CD14-positive monocyte (primary cell): ENCODE measurements at regions not wholly inside any gene's neighbourhood (a gene's known extent, or its start where the extent isn't known, plus 50 kb on each side); places are given as distances from the start of the nearest gene placed in this dataset.

Experiments
- DNase-seq, 3 donors: peaks; one replicate each; pipeline ENCODE4 v3.0.0-alpha.2; 2011 to 2022
- H2AFZ ChIP-seq: 2 replicates; pipeline ENCODE4 v1.6.0; 2012; ENCODE audit warnings: mild to moderate bottlenecking, low read depth, low read length, inconsistent platforms; ENCODE audit not compliant: insufficient read depth, poor library complexity, severe bottlenecking
- H3K27ac ChIP-seq, 2 donors: 1 replicate in 1 of 2; 2 replicates in 1 of 2; pipeline ENCODE4 v1.5.1; 2012 to 2013; ENCODE audit warnings: low read length in 2 of 2, control low read depth in 1 of 2, inconsistent platforms in 1 of 2, low read depth in 1 of 2, mild to moderate bottlenecking in 1 of 2
- H3K27me3 ChIP-seq, 2 donors: one replicate each; pipeline versions ENCODE4 v1.6.0 to v1.6.1; 2011 to 2013; ENCODE audit warnings: low read length in 2 of 2; ENCODE audit not compliant: control insufficient read depth in 2 of 2, insufficient read depth in 2 of 2
- H3K36me3 ChIP-seq, 2 donors: replicated peaks in 1 of 2; 1 replicate in 1 of 2; 2 replicates in 1 of 2; pipeline versions ENCODE4 v1.5.1 to v1.6.1; 2012 to 2013; ENCODE audit warnings: low read length in 2 of 2, control low read depth in 1 of 2, inconsistent platforms in 1 of 2, mild to moderate bottlenecking in 1 of 2; ENCODE audit not compliant: insufficient read depth in 2 of 2, control insufficient read depth in 1 of 2
- H3K4me1 ChIP-seq, 2 donors: 1 replicate in 1 of 2; 2 replicates in 1 of 2; pipeline versions ENCODE4 v1.5.1 to v1.6.1; 2012 to 2013; ENCODE audit warnings: low read length in 2 of 2, control low read depth in 1 of 2, inconsistent platforms in 1 of 2, mild to moderate bottlenecking in 1 of 2, moderate library complexity in 1 of 2; ENCODE audit not compliant: insufficient read depth in 2 of 2, control insufficient read depth in 1 of 2
- H3K4me2 ChIP-seq: replicated peaks from 2 replicates; pipeline ENCODE3; 2012; ENCODE audit warnings: low read length, moderate library complexity, mild to moderate bottlenecking; ENCODE audit not compliant: poor library complexity, severe bottlenecking; ENCODE audit errors: extremely low read depth
- H3K4me3 ChIP-seq, 3 experiments: fragments of 200-600 bp in 1 of 3; sonication (generic) in 1 of 3; replicated peaks in 1 of 3; 1 replicate in 2 of 3; 2 replicates in 1 of 3; pipeline ENCODE4 v1.5.1; 2011 to 2013; ENCODE audit warnings: low read length in 3 of 3, mild to moderate bottlenecking in 3 of 3, control low read depth in 2 of 3, low read depth in 2 of 3, inconsistent platforms in 1 of 3, moderate library complexity in 1 of 3
- H3K79me2 ChIP-seq: 2 replicates; pipeline ENCODE4 v1.6.0; 2012; ENCODE audit warnings: mild to moderate bottlenecking, control low read depth, inconsistent platforms, low read length, moderate library complexity; ENCODE audit not compliant: insufficient read depth
- H3K9ac ChIP-seq: 2 replicates; pipeline ENCODE4 v1.6.0; 2017; ENCODE audit warnings: low read length, mild to moderate bottlenecking; ENCODE audit not compliant: insufficient read depth, poor library complexity, severe bottlenecking
- H3K9me3 ChIP-seq, 2 donors: replicated peaks in 1 of 2; 1 replicate in 1 of 2; 2 replicates in 1 of 2; pipeline versions ENCODE4 v1.5.1 to v1.6.1; 2012 to 2013; ENCODE audit warnings: low read length in 2 of 2, control low read depth in 1 of 2; ENCODE audit not compliant: control insufficient read depth in 1 of 2, insufficient read depth in 1 of 2
- H4K20me1 ChIP-seq: 2 replicates; pipeline ENCODE4 v1.6.0; 2012; ENCODE audit warnings: mild to moderate bottlenecking, low read length, control low read depth, moderate library complexity; ENCODE audit not compliant: insufficient read depth
- H3K27ac Mint-ChIP-seq, 7 donors: one replicate each; pipeline ENCODE4 v1.8.0; 2020; ENCODE audit warnings: mild to moderate bottlenecking in 7 of 7, mixed read lengths in 7 of 7, moderate library complexity in 6 of 7, inconsistent platforms in 2 of 7
- H3K27me3 Mint-ChIP-seq, 3 donors: one replicate each; pipeline ENCODE4 v1.8.0; 2021 to 2022; ENCODE audit warnings: low read depth in 3 of 3, mild to moderate bottlenecking in 3 of 3, mixed read lengths in 3 of 3, moderate library complexity in 3 of 3, inconsistent platforms in 1 of 3
- H3K36me3 Mint-ChIP-seq, 2 donors: one replicate each; pipeline ENCODE4 v1.8.0; 2020; ENCODE audit warnings: mixed read lengths in 2 of 2, inconsistent platforms in 1 of 2, mild to moderate bottlenecking in 1 of 2
- H3K4me1 Mint-ChIP-seq: one replicate; pipeline ENCODE4 v1.8.0; 2020; ENCODE audit warnings: mild to moderate bottlenecking, mixed read lengths
- H3K4me3 Mint-ChIP-seq, 2 donors: one replicate each; pipeline ENCODE4 v1.8.0; 2020; ENCODE audit warnings: mild to moderate bottlenecking in 2 of 2, mixed read lengths in 2 of 2, moderate library complexity in 1 of 2
- H3K9me3 Mint-ChIP-seq, 7 donors: one replicate each; pipeline ENCODE4 v1.8.0; 2020 to 2022; ENCODE audit warnings: mixed read lengths in 7 of 7, mild to moderate bottlenecking in 6 of 7, moderate library complexity in 6 of 7, inconsistent platforms in 2 of 7
- WGBS: methylation state at CpG from one replicate; pipeline ENCODE4 v1.1.5; 2013; ENCODE audit warnings: missing lambda C conversion rate; ENCODE audit not compliant: insufficient coverage; 5-methylcytosine and 5-hydroxymethylcytosine counted together
- intact Hi-C, 2 donors: fragments of 100-400 bp; cut with micrococcal nuclease; formaldehyde crosslinking; loops; one replicate each; pipeline versions ENCODE4 v1.15.0 to v1.15.1; 2023
- TF ChIP-seq, protein P1 (sequence below): fragments of 200-600 bp; IDR thresholded peaks from one replicate; pipeline ENCODE4 v1.8.0; 2022; ENCODE audit warnings: antibody characterized with exemption, mild to moderate bottlenecking

DNA sequence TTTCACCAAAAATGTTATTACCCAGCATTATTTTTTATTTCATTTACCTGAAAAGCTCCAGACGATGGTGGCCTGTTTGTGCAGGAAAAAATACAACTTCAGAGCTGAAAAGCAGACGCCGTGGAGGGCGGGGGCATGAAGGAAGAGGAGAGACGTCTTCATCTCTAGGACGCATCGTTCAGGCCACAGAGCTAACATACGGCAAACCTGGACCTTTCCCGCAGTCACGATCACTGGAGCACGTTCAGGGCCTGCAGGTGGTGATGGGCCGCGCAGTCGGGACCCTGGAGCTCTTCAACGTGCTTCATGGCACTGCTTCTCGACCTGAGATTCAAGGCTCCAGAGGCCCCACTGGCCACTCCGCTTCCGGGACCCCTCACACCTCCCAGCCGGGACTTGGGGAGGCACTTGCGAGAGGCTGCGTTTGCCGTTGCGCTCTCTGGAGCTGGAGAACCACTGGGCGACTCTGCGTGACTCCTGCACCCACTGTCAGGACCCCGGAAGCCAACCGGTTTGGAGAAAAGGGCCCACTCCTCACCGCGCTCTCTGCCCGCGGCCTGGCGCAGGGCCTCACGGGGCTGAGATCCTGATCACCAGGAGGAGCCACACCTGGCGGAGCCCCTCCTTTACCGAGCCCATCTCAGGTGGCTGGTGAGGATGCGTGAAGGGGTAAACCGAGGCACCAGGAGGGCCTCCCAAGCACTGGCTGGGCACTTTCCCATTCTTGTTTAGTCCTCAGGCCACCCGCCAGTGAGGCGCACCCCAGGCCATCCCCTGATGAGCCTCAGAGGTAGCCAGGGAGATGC is 164.4 kb upstream of the AFDN start:
- no peak overlapping the region for H2AFZ ChIP-seq
- Mint-ChIP-seq H3K27ac (peak overlapping the region in 1 of 7 donors; percentile 26), H3K4me3 (no peak overlapping the region), H3K27me3 (peaks cover 0 to 6% (median 6%) of the 10 kb centered on the region in 3 donors), H3K4me1 (no peaks in the 10 kb centered on the region), H3K36me3 (no peaks in the 10 kb centered on the region), H3K9me3 (peaks cover 0 to 7% (median 2%) of the 10 kb centered on the region in 7 donors)
- H3K9me3 ChIP-seq: peaks cover 0 to 3% of the 10 kb centered on the region in 2 donors
- no peak overlapping the region for H3K4me2 ChIP-seq
- H3K79me2 ChIP-seq: no peaks in the 10 kb centered on the region
- no peak overlapping the region for H3K4me3 ChIP-seq
- no peaks in the 10 kb centered on the region for H3K4me1 ChIP-seq
- WGBS: 96% methylated on average over 33 of the region's 39 CpGs
- H4K20me1 ChIP-seq: no peaks in the 10 kb centered on the region
- no peaks in the 10 kb centered on the region for H3K27me3 ChIP-seq
- TF ChIP-seq, protein P1, sequence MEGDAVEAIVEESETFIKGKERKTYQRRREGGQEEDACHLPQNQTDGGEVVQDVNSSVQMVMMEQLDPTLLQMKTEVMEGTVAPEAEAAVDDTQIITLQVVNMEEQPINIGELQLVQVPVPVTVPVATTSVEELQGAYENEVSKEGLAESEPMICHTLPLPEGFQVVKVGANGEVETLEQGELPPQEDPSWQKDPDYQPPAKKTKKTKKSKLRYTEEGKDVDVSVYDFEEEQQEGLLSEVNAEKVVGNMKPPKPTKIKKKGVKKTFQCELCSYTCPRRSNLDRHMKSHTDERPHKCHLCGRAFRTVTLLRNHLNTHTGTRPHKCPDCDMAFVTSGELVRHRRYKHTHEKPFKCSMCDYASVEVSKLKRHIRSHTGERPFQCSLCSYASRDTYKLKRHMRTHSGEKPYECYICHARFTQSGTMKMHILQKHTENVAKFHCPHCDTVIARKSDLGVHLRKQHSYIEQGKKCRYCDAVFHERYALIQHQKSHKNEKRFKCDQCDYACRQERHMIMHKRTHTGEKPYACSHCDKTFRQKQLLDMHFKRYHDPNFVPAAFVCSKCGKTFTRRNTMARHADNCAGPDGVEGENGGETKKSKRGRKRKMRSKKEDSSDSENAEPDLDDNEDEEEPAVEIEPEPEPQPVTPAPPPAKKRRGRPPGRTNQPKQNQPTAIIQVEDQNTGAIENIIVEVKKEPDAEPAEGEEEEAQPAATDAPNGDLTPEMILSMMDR: no peak
- H3K36me3 ChIP-seq: no peaks in the 10 kb centered on the region
- intact Hi-C loops: no loop called here
- no peak overlapping the region for H3K9ac ChIP-seq
- H3K27ac ChIP-seq: no peak overlapping the region
- DNase-seq: no peak

DNA sequence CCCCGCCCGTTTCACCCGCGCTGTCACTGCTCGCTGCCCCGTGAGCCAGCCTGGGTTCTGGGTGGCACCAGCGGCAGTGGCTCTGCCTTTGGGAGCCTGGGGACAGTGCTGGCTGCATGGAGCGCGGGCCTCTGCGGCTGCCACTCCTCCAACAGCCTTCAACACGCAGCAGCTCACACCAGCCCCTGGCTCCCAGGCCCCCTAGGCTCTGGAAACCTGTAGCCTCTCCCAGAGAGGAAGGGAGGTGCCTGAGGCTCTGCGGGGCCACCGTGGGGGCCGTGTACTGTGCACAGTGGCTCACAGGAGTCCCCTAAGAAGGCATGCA is 163.9 kb upstream of the AFDN start:
- peaks cover 0 to 6% (median 5%) of the 10 kb centered on the region in 3 donors for H3K27me3 Mint-ChIP-seq
- Histone ChIP-seq H3K4me3 (no peak overlapping the region), H3K4me1 (no peaks in the 10 kb centered on the region), H3K79me2 (no peaks in the 10 kb centered on the region), H3K9me3 (no peaks in the 10 kb centered on the region), H3K36me3 (no peaks in the 10 kb centered on the region), H4K20me1 (no peaks in the 10 kb centered on the region), H3K9ac (no peak overlapping the region), H3K4me2 (no peak overlapping the region), H3K27ac (no peak overlapping the region), H3K27me3 (no peaks in the 10 kb centered on the region), H2AFZ (no peak overlapping the region)
- H3K4me1 Mint-ChIP-seq: no peaks in the 10 kb centered on the region
- TF ChIP-seq, protein P1: no peak
- WGBS: 95% methylated on average over 12 of the region's 14 CpGs
- DNase-seq: no peak
- H3K27ac Mint-ChIP-seq: no peak overlapping the region
- intact Hi-C loops: no loop called here
- no peak overlapping the region for H3K4me3 Mint-ChIP-seq
- no peaks in the 10 kb centered on the region for H3K36me3 Mint-ChIP-seq
- peaks cover 0 to 3% (median 2%) of the 10 kb centered on the region in 7 donors for H3K9me3 Mint-ChIP-seq
